Spleen (tissue), 7 donors: ENCODE measurements at regions not wholly inside any gene's neighbourhood (a gene's known extent, or its start where the extent isn't known, plus 50 kb on each side); places are given as distances from the start of the nearest gene placed in this dataset.

Experiments
- CTCF ChIP-seq, 11 experiments: fragments of 200-600 bp in 7 of 11; fragments of 450-650 bp in 4 of 11; sonication (generic) in 4 of 11; IDR thresholded peaks in 8 of 11; conservative IDR thresholded peaks in 3 of 11; 1 replicate in 7 of 11; 2 replicates in 4 of 11; pipeline versions ENCODE4 v1.4.0 to v1.8.0; 2016 to 2021; ENCODE audit warnings: antibody characterized with exemption in 11 of 11, inconsistent platforms in 4 of 11, mild to moderate bottlenecking in 1 of 11
- POLR2A ChIP-seq, 3 donors: fragments of 450-650 bp; IDR thresholded peaks; one replicate each; pipeline ENCODE4 v1.5.1; 2017; ENCODE audit warnings: antibody characterized with exemption in 3 of 3, mild to moderate bottlenecking in 1 of 3
- POLR2AphosphoS5 ChIP-seq, 3 donors: sonication (generic); formaldehyde crosslinking; IDR thresholded peaks; one replicate each; pipeline ENCODE4 v1.5.1; 2017; ENCODE audit warnings: antibody characterized with exemption in 3 of 3
- donor health status: DM: no; HTN: no; CAD: no; lungs with moderate emphysema.
- donor health status: DM: no; HTN: no; CAD: no.
- donor health status: DM: no; HTN: no; CAD: no.

- no peak for TF ChIP-seq POLR2A (IDR thresholded peaks at IDR 0.05)
- TF ChIP-seq CTCF (IDR thresholded peaks at IDR 0.05 in 8 of 11, conservative IDR thresholded peaks at IDR 0.05 in 3 of 11) = peak in 7 of 11 experiments; percentile 18 to 64 (median 55)
- no peak for TF ChIP-seq POLR2AphosphoS5 (IDR thresholded peaks at IDR 0.05)
Measured at GRCh38 chr20:51326201-51326819, 216.2 kb downstream of the NFATC2 start.
